KMS-11 (cell line): ENCODE measurements at regions not wholly inside any gene's neighbourhood (a gene's known extent, or its start where the extent isn't known, plus 50 kb on each side); places are given as distances from the start of the nearest gene placed in this dataset.

ENCODE experiments used
- H2AFZ ChIP-seq: fragments of 200-600 bp; sonication (generic); 2 replicates; pipeline ENCODE4 v1.6.1; 2016; ENCODE audit warnings: antibody characterized with exemption, mixed run types, low read depth
- H3K27ac ChIP-seq: fragments of 200-600 bp; sonication (generic); 2 replicates; pipeline ENCODE4 v1.6.1; 2016; ENCODE audit warnings: mild to moderate bottlenecking, mixed run types
- H3K27me3 ChIP-seq: fragments of 200-600 bp; sonication (generic); 2 replicates; pipeline ENCODE4 v1.6.1; 2017; ENCODE audit warnings: mild to moderate bottlenecking, low read depth, mixed run types, moderate library complexity; ENCODE audit not compliant: insufficient read depth
- H3K36me3 ChIP-seq: fragments of 200-600 bp; sonication (generic); 2 replicates; pipeline ENCODE4 v1.6.1; 2017; ENCODE audit warnings: mild to moderate bottlenecking, mixed run types; ENCODE audit not compliant: insufficient read depth
- H3K4me1 ChIP-seq: fragments of 200-600 bp; sonication (generic); 2 replicates; pipeline ENCODE4 v1.6.1; 2016; ENCODE audit warnings: mild to moderate bottlenecking, low read depth, mixed run types; ENCODE audit not compliant: poor library complexity, severe bottlenecking
- H3K4me2 ChIP-seq: fragments of 200-600 bp; sonication (generic); 2 replicates; pipeline ENCODE4 v1.7.0; 2016; ENCODE audit warnings: mild to moderate bottlenecking, mixed run types
- H3K4me3 ChIP-seq: fragments of 200-600 bp; sonication (generic); IDR thresholded peaks from 2 replicates; pipeline ENCODE4 v1.6.1; 2017; ENCODE audit warnings: low read depth, low read length, mixed read lengths; ENCODE audit not compliant: insufficient read depth
- H3K79me2 ChIP-seq: fragments of 200-600 bp; sonication (generic); 2 replicates; pipeline ENCODE4 v1.6.1; 2016; ENCODE audit warnings: low read depth, mixed run types; ENCODE audit not compliant: insufficient read depth
- H3K9ac ChIP-seq: fragments of 200-600 bp; sonication (generic); 2 replicates; pipeline ENCODE4 v1.6.1; 2016; ENCODE audit warnings: mild to moderate bottlenecking, mixed run types
- H4K20me1 ChIP-seq: fragments of 200-600 bp; sonication (generic); 2 replicates; pipeline ENCODE4 v1.6.1; 2016; ENCODE audit warnings: mild to moderate bottlenecking, mixed run types; ENCODE audit not compliant: insufficient read depth
- CTCF ChIP-seq: fragments of 200-600 bp; sonication (generic); conservative IDR thresholded peaks from 2 replicates; pipeline ENCODE4 v1.6.1; 2017; ENCODE audit warnings: low read depth, mild to moderate bottlenecking, antibody characterized with exemption, low read length, moderate library complexity, mixed read lengths

GRCh38 chr13:90872491-90873025, 474.9 kb upstream of the MIR17HG start:
- H3K4me1 ChIP-seq, result no peaks in the 10 kb centered on the region
- H4K20me1 ChIP-seq, result no peaks in the 10 kb centered on the region
- no peak overlapping the region for H2AFZ ChIP-seq
- no peak overlapping the region for H3K4me2 ChIP-seq
- H3K27me3 ChIP-seq, result no peaks in the 10 kb centered on the region
- H3K27ac ChIP-seq, result no peak overlapping the region
- no peaks in the 10 kb centered on the region for H3K36me3 ChIP-seq
- no peaks in the 10 kb centered on the region for H3K79me2 ChIP-seq
- H3K9ac ChIP-seq, result no peak overlapping the region
- H3K4me3 ChIP-seq, result no peak overlapping the region
- TF ChIP-seq CTCF, result no peak

GRCh38 chr13:90880790-90881189, 466.7 kb upstream of the MIR17HG start:
- Histone ChIP-seq H4K20me1 (no peaks in the 10 kb centered on the region), H3K27ac (no peak overlapping the region)

GRCh38 chr13:90882551-90882950, 464.9 kb upstream of the MIR17HG start:
- H3K4me1 ChIP-seq, result no peaks in the 10 kb centered on the region
- no peak overlapping the region for H3K4me3 ChIP-seq
- no peaks in the 10 kb centered on the region for H4K20me1 ChIP-seq
- no peaks in the 10 kb centered on the region for H3K27me3 ChIP-seq
- no peak for TF ChIP-seq CTCF
- H3K36me3 ChIP-seq, result no peaks in the 10 kb centered on the region
- H3K79me2 ChIP-seq, result no peaks in the 10 kb centered on the region
- H3K9ac ChIP-seq, result no peak overlapping the region
- H3K27ac ChIP-seq, result no peak overlapping the region
- no peak overlapping the region for H3K4me2 ChIP-seq
- H2AFZ ChIP-seq, result no peak overlapping the region

More at GRCh38 chr13:90880790-90881189, 466.7 kb upstream of the MIR17HG start:
- no peak overlapping the region for H2AFZ ChIP-seq
- no peak for TF ChIP-seq CTCF
- no peak overlapping the region for H3K4me3 ChIP-seq
- H3K9ac ChIP-seq, result no peak overlapping the region
- no peaks in the 10 kb centered on the region for H3K36me3 ChIP-seq
- no peaks in the 10 kb centered on the region for H3K27me3 ChIP-seq
- H3K4me2 ChIP-seq, result no peak overlapping the region
- no peaks in the 10 kb centered on the region for H3K4me1 ChIP-seq
- H3K79me2 ChIP-seq, result no peaks in the 10 kb centered on the region

GRCh38 chr13:90883592-90883991, 463.9 kb upstream of the MIR17HG start:
- H3K27me3 ChIP-seq, result no peaks in the 10 kb centered on the region
- H3K27ac ChIP-seq, result no peak overlapping the region
- no peaks in the 10 kb centered on the region for H3K36me3 ChIP-seq
- no peak overlapping the region for H3K9ac ChIP-seq
- H4K20me1 ChIP-seq, result no peaks in the 10 kb centered on the region
- H3K4me2 ChIP-seq, result no peak overlapping the region
- no peak overlapping the region for H2AFZ ChIP-seq
- H3K79me2 ChIP-seq, result no peaks in the 10 kb centered on the region
- no peak for TF ChIP-seq CTCF
- H3K4me1 ChIP-seq, result no peaks in the 10 kb centered on the region
- H3K4me3 ChIP-seq, result no peak overlapping the region
